ENCODE measurements at regions not wholly inside any gene's neighbourhood (a gene's known extent, or its start where the extent isn't known, plus 50 kb on each side); places are given as distances from the start of the nearest gene placed in this dataset.

DNA sequence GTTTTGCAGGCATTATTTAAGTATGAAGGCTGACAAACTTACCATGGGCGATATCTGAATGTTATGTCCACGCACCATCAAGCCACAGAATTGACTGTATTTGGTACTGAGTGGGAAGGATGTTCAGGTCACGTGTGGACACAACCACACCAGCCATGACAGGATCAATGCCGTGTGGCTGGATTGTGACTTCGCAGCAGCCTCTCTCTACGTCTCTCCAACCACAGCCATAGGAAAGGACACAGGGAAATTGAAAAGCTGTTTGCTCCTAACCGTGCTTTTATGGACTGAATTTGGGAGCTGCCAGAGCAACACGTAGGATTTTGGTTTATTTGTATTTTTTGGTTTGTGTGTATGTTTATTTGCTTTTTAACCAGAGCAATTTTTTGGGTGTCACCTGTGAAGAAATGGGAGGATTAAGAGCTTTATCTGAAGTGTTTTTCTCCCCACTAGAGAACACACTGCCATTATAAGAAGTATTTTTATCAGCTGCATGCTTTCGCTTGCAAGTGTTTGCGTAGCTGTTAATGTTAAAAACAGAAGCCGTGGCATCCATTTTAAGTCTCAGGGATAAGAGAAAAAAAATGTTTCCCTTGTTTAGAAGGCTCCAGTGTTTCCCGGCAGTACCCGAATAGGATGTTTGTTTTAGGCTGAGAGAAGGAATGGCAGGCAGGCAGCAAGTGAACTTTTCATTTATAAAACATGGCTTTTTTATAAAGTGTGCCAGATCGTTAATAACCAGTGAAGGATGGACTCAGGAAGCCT lies 401.1 kb upstream of the NFE2L3 start:
- DNase-seq: no peak

DNA sequence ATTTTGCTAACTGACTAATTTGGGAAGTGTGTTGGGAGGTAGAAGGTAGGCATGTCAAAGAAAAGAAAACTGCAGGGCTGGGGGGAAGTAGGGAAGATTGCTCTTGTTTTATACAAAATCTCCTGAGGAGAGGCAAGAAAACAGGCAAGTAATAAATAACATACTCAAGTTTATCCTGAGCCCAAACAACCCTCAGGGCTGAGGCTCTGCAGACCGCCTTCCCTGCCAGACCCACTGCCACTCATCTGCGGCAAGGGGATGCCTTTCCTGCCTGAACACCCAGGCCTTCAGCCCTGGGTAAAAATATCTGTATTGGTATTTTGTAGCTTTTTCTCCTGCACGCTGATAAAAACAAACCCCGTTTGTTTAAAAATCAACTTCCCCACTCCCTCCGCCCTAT lies 399.8 kb upstream of the NFE2L3 start:
- no peak for DNase-seq

DNA sequence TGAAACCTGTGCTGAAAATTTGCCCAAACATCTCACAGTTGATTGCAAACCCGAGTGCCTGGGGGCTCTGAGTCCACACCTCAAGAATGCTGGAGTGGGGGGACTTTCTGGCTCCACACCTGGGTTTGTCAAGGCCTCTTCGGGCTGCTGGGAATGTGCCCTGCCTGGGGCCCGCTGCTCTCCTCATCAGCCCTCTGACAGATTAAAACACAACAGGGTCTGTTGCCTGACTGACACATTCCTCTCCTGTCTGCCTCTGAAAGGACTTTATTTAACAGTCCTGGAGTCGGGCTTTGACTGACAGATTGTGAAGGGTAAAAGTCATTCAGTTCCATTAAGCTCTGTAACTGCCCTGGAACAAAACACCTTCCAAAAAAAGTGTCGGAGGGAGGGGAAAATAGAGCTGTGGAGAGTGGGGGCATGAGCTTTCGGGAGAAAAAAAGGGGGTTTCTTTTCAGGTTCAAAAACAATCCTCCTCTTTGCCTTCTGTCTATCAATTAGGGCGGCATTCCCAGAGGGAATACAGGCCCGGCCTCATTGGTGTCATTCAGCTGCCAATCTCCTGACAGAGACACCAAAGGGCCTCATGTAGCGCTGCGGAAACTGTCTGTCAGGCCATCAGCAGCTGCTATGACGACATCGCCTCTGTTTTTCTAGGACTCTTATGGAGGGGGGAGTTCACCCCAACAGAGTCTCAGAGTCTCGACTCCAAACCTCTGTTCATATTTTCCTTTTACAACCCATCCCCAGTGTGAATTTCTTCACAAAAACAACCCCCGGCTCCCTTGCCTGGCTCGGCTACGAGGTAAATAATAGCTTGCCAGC lies 398.8 kb upstream of the NFE2L3 start:
- peak; percentile 43 for DNase-seq

DNA sequence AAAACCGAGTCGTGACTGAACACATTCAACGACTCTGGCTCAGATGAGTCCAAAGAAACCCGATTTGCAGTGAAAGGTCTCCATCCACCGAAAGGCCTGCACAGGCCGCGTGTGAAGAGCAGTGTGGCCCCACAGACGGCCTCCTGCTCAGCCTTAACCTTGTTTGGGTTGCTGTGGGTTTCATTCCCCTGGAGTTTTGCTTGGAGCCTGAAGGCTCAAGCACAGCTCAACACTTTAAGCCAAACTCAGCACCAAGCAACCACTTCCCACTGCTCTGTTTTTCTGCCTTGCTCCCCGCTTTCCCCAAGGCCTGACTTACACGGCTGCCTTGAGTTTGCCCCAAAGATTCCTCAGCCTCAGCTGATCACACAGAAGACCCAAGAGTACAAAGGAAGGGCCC lies 398.2 kb upstream of the NFE2L3 start:
- no peak for DNase-seq

DNA sequence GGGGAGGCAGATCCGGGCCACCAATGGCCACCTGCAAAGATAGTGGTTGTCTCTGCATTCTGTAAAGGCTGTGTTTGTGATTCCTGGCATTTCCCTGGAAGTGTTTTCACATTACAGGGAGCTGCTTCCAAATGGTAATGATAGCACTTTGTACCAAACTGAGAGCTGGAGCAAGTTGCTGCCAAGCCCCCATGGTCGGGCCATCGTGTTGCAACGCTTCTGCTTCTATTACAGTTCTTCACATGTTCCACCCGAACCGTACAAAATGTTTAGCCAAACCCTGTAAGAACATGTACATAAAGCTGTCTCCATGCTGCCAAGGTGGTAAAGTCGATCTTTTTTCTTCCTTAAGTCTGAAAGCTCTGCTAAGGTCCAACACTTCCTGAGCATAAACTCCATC lies 397.7 kb upstream of the NFE2L3 start:
- no peak for DNase-seq

DNA sequence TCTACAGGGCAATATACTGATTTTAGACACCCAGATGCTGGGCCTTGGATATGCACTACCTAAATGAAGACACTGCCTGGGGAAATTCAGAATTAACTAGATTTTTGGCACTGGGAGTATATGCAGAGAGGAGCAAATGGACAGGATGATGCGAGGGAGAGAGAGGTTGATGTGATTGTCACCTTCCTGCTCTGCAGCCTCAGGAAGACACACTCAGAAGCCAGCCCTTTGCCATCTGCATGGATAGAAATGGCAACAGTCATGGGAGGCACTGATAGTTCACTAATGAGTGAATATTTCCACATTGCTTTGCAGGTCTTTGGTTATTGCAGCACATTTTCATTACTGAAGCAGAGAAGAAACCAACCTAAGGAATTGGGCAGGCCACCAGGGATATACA lies 397.2 kb upstream of the NFE2L3 start:
- DNase-seq: no peak

DNA sequence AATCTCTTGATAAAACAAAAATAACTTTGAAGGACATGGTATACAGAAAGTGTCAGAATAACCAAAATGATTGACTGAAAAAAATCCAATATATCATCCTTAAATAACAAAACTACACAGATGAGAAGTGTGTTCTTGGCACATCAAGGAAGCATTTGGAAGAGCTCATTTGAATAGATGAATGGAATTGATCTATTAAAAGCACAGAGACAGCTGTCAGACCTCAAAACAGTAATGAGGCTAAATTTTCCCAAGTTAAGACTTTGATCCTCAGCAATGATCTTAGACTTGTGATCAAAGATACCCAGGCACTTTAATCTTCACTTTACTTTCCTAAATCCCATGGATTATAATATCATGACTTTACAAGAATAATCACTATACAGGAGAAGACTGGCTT lies 395.4 kb upstream of the NFE2L3 start:
- DNase-seq: no peak

DNA sequence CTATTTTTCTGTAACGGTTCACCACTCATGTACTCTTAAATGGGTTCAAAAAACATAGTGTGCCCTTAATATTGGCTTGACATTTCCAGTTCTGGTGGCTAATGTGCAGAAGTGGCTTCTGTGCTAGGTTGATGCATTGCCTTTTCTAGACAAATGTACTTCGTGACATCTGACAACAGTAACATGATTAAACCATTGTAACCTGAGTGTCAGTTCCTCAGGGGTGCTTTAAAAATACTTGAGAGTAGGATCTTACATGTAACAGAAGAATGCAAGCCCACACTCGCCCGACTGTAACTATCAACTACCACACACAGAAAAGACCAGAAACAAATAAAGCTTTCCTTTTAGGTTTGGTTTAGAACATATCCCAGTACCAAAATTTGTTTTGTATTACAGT lies 393.4 kb upstream of the NFE2L3 start:
- no peak for DNase-seq

DNA sequence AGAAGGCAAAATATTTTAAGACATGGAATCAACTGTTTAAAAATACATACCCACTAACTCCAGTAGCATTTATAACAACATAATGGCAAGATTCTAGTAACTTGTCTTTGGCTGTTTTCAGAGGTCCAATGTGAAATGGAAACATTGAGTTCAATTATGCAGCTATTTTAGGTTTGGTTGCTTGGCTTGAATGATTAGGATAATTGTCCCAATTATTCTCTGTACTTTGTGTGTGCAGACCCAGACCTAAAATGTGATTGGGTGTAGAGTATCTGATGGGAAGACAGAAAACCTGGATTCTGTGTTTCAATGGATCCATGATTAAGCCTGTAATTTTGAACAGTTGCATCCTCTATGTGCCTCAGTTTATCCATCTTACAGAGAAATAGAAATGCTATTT lies 392.7 kb upstream of the NFE2L3 start:
- no peak for DNase-seq

DNA sequence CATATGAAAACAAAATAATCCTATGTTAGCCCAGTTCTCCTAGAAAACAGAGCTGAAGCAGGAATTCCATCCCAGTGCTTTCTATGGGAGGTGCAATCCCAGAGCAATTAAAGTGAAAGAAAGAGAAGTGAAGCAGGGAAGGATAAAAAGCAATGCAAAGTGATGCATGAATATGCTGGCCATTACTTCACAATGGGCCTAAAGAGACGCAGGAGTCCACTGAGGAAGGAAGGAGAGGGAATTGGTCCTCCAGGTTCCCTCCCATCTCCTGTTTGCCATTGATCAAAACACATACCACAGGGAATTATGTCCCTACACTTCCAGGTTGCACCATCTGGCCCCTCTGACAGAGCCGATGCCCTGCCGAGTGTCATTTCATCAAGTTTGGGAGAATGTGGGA lies 392.2 kb upstream of the NFE2L3 start:
- DNase-seq: no peak

DNA sequence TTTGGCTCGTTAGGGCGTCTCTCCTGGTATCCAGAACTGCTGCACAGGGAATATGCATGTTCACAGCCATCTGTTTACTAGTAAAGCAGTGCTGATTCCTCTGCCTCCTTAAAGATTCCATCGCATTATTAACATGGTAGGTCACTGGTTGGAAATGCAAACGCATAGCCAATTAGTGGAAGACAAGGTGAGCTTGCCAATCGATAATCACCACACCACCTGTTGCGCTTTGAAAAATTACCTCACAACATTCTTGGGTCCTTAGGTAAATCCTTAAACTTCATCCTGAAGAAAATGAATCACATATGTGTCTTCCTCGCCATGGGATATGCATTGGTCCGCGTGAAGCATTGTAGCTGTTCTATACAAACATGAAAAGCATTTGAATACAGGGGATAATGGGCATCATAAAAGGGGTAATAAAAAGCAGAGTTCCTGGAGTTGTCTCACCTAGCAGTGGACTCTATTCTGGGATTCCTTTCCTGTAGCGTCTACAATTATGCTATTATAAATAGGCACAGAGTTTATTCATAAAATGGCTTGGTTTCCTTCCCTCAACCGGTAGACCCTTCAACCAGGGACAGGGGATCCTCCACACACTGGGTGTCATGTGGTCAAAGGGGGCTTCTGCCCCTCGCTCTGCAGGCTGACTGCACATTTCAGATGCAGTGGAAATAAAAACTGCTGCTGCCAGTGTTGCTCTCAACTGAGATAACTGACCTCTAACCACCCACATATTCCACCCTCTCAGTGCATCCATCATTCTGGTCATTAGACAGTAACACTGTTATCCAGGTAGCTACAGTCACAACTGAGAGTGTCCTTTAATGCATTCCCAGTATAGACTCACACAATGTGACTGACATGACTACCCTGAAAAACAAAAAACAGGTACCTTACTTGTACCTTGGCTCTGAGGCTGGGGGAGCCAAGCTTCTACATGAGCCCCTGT lies 389.2 kb upstream of the NFE2L3 start:
- no peak for DNase-seq

DNA sequence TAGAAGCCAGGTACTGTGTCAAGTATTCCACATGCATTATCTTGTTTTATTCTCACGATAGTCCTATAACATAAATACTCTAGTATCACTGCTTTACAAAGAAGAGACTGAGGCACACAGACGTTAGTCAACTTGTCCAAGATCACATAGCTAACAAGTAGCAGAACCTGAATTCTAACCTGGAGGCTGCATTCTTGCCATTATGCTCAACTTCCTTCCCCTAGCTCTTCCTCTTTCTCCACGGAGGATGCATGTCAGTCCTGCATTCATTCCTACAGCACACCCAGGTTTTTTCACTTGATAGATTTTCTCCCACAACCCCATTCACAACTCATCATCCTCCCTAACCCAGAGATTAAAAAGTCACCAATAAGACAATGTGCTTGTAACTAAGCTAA lies 388.5 kb upstream of the NFE2L3 start:
- DNase-seq: no peak

DNA sequence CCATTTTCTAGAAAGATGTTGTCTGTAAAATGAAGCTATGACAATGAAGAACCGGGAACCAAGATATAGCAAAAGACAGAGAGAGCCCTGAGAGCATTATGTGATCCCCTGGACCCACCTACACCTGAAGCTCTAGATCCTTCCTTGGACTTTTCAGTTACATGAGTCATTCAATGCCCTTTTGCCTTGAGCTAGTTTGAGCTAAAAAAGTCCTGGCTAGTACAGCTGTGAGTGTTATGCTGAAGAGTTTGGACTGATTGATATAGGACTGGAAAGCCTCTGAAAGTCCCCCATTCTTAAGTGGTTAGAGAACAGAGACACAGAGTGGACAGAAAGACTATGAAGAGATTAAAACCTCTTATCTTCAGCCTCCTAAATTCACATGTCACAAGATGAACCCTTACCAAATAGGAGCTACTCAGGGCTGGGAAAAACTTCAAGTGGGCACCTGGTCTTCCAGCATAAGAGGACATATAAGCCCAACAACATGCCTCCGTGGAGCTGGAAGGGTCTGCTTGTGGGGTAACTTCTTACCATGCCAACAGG lies 386.8 kb upstream of the NFE2L3 start:
- no peak for DNase-seq

DNA sequence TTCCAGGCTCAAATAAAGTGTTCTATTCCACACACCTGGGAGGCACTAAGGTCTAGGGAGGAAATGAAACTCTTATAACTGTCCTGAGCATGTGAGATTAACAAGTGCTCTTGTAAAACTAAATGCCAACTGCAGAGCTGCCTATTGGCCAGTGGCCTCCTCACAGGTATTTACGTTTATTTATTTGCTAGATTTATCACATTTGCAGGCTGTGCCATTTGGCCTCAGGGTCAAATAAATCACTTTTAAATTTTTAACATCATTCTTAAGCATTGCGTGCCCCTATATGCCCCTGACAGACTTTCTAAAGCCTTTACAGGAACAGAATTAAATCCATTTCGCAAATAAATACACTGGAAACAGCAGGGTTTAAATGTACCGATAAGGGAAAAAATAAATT lies 381.8 kb upstream of the NFE2L3 start:
- DNase-seq: no peak

DNA sequence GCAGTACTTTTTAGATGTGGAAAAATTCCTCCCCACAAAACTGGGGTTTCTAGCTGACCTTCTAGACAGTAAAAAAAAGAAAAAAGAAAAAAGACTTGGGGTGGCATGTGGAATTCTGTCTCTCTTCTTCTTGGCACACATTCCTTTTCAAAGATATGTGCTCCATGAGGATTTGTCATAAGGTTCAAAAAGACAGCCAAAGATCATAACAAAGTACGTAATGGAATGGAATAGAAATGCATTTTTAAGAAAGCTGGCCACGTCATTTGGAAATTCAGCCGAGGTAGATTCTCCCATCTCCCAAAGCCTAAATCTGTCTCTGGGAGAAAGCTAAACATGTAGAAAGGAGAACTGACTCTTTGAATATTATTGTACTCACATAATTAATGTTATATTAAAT lies 381.3 kb upstream of the NFE2L3 start:
- DNase-seq: no peak

DNA sequence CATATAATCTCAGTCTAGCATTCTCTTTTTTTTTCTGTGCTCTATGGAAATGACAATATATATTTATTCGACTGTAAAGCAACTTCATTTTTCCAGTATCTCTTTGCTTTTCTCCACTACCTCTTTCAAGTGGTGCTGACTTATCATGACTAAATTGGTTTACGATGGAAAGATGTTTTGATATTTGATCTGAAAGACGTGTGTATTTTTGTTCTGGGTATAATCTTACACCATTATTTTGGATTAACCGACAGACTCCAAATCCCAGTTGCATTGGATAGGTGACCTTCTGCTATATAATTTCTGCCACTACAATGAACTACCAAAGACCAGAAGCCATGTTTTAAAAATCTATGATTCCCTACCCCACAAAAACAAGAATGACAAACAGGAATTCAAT lies 380.5 kb upstream of the NFE2L3 start:
- no peak for DNase-seq

DNA sequence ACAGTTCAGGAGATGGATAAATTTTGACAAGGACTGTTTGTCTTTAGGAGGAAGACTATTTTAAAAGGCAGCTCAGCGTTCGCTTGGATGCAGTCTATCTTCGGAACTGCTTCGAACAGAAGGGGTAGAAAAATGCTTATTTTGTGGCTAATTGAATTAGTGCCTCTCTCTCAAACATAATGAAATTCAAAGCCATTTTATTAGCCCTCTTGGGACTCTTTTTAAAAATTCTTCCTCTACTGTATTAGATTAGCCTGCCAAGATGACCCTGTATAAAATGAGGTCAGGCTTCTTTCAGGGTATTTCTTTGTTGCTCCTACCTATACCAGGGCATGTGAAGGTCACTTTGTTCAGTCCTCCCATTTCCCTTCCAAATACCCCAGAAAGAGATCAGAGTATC lies 379.2 kb upstream of the NFE2L3 start:
- DNase-seq: no peak

DNA sequence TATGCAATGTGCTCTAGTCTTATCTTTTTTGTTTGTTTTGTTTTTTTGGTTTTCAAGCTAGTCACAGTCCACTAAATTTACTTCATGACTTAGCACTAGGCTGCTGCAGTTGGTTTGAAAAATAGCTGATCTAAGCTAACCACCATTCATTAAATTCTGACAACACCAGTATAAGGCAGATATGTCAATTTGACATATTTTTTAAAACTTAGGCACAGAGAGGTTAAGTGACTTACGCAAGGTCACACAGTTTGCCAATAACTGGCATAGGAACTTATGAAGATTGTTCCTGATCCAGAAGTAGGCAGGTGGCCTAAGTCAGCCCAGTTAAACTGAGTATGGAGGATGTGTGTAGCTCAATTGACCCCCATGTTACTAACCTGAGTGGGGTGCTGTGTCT lies 377.3 kb upstream of the NFE2L3 start:
- no peak for DNase-seq

DNA sequence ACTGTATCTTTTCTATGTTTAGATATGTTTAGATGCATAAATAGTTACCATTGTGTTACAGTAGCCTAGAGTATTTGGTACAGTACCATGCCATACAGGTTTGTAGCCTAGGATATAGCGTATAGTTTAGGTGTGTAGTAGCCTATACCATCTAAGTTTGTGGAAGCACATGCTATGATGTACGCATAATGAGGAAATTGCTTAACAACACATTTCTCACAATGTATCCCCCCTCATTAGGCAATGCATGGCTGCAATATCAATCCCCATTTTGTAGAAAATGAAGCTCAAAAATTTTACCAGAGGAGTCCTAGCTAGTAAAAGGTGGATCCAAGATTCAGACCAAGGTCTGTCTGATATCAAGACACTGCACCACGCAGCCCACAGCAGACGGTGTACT lies 376.4 kb upstream of the NFE2L3 start:
- DNase-seq: no peak

DNA sequence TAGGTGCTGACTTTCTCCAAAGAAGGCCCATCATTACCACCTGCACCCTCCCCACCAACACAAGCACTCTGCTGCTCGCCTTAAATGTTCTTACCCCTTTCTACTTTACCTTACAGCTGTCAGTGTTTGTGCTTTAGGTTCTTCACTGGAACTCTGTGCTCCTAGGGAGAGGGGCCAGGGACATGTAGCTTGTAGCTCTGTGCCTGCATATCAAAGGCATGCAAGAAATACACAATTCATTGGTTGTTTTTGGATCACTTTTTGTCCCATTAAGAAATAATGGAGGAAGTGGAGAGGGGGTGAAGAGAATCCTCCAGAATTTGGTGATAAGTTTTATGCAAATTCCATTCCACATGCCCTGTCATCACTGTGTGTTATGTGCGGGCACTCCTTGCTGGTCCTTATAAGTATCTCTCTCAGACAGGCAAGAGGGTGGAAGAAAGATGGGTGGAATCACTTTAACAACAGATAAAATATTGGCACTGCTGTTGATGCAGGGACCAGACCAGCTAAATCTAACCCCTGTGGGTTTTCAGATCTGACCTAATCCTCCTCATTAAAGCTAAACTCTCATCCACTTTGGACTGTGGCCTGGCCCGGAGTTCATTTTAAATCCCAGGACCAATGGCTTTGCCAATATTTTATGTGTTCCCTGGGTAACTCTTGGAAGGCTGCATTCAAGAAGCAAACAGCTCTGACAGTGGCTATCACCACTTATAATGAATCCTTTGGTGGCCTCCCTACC lies 375.8 kb upstream of the NFE2L3 start:
- no peak for DNase-seq

DNA sequence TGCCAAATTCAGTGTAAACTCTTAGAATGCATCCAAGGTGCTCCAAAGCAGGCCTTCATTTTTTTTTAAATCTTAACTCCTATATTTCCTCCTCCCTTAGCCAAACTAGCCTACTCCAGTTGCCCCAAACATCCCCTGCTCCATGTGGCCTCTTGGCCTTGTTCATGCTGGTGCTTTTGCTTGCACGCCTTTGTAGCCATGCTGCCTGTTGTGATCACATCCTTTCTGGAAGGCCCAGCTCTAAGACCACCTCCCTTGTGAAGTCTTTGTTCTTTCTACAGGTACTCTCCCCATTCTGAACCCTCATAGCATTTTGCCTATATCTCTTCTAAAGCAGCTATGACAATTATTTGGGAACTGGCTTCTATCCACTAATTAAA lies 375.3 kb upstream of the NFE2L3 start:
- no peak for DNase-seq

Measured in renal pelvis (tissue), 1 donor.